ENCODE measurements at regions not wholly inside any gene's neighbourhood (a gene's known extent, or its start where the extent isn't known, plus 50 kb on each side); places are given as distances from the start of the nearest gene placed in this dataset.

GRCh38 chr18:40577239-40577980 lies 1377.6 kb upstream of the PIK3C3 start:
- H3F3A ChIP-seq (ENCODE audit: insufficient read depth, low read length), result no peaks in the 10 kb centered on the region
- H3K4me2 ChIP-seq (ENCODE audit: low read length), result no peak overlapping the region
- no peak overlapping the region for H2AFZ ChIP-seq (ENCODE audit: low read length)
- no peaks in the 10 kb centered on the region for H4K20me1 ChIP-seq (ENCODE audit: insufficient read depth, low read length)
- no peaks in the 10 kb centered on the region for H3K9me3 ChIP-seq (ENCODE audit: low read length)
- no peak overlapping the region for H3K9ac ChIP-seq (ENCODE audit: low read length)
- no peak for TF ChIP-seq EZH2 (IDR thresholded peaks at IDR 0.05; ENCODE audit: borderline replicate concordance, low read length)
- TF ChIP-seq, protein P1, sequence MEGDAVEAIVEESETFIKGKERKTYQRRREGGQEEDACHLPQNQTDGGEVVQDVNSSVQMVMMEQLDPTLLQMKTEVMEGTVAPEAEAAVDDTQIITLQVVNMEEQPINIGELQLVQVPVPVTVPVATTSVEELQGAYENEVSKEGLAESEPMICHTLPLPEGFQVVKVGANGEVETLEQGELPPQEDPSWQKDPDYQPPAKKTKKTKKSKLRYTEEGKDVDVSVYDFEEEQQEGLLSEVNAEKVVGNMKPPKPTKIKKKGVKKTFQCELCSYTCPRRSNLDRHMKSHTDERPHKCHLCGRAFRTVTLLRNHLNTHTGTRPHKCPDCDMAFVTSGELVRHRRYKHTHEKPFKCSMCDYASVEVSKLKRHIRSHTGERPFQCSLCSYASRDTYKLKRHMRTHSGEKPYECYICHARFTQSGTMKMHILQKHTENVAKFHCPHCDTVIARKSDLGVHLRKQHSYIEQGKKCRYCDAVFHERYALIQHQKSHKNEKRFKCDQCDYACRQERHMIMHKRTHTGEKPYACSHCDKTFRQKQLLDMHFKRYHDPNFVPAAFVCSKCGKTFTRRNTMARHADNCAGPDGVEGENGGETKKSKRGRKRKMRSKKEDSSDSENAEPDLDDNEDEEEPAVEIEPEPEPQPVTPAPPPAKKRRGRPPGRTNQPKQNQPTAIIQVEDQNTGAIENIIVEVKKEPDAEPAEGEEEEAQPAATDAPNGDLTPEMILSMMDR (IDR thresholded peaks at IDR 0.05; ENCODE audit: low read length), result no peak
- no peak overlapping the region for H3K27ac ChIP-seq (ENCODE audit: low read depth, low read length, poor library complexity, severe bottlenecking)
- no peak overlapping the region for H3K4me3 ChIP-seq (ENCODE audit: low read depth, low read length, poor library complexity, severe bottlenecking)
- no peaks in the 10 kb centered on the region for H3K36me3 ChIP-seq (ENCODE audit: insufficient read depth, low read length)
- H3K79me2 ChIP-seq (ENCODE audit: insufficient read depth, low read length), result no peaks in the 10 kb centered on the region
- no peaks in the 10 kb centered on the region for H3K9me2 ChIP-seq (ENCODE audit: low read depth, low read length)
- H3K27me3 ChIP-seq (ENCODE audit: insufficient read depth, low read length), result no peaks in the 10 kb centered on the region
- H3K4me1 ChIP-seq (ENCODE audit: insufficient read depth, low read length, severe bottlenecking), result no peaks in the 10 kb centered on the region

GRCh38 chr18:40576507-40577115 lies 1378.4 kb upstream of the PIK3C3 start:
- Histone ChIP-seq H3F3A (ENCODE audit: insufficient read depth, low read length) (no peaks in the 10 kb centered on the region), H3K27ac (ENCODE audit: low read depth, low read length, poor library complexity, severe bottlenecking) (no peak overlapping the region), H3K79me2 (ENCODE audit: insufficient read depth, low read length) (no peaks in the 10 kb centered on the region), H3K4me2 (ENCODE audit: low read length) (no peak overlapping the region), H3K4me1 (ENCODE audit: insufficient read depth, low read length, severe bottlenecking) (no peaks in the 10 kb centered on the region), H3K9me3 (ENCODE audit: low read length) (no peaks in the 10 kb centered on the region), H3K36me3 (ENCODE audit: insufficient read depth, low read length) (no peaks in the 10 kb centered on the region), H3K4me3 (ENCODE audit: low read depth, low read length, poor library complexity, severe bottlenecking) (no peak overlapping the region), H4K20me1 (ENCODE audit: insufficient read depth, low read length) (no peaks in the 10 kb centered on the region), H3K27me3 (ENCODE audit: insufficient read depth, low read length) (no peaks in the 10 kb centered on the region), H3K9me2 (ENCODE audit: low read depth, low read length) (no peaks in the 10 kb centered on the region), H2AFZ (ENCODE audit: low read length) (no peak overlapping the region), H3K9ac (ENCODE audit: low read length) (no peak overlapping the region)
- TF ChIP-seq, protein P1 (IDR thresholded peaks at IDR 0.05; ENCODE audit: low read length), result no peak
- no peak for TF ChIP-seq EZH2 (IDR thresholded peaks at IDR 0.05; ENCODE audit: borderline replicate concordance, low read length)

GRCh38 chr18:40570615-40571014 lies 1384.4 kb upstream of the PIK3C3 start:
- H3K4me2 ChIP-seq (ENCODE audit: low read length), result no peak overlapping the region
- no peaks in the 10 kb centered on the region for H3K27me3 ChIP-seq (ENCODE audit: insufficient read depth, low read length)
- TF ChIP-seq, protein P1 (IDR thresholded peaks at IDR 0.05; ENCODE audit: low read length), result no peak
- TF ChIP-seq EZH2 (IDR thresholded peaks at IDR 0.05; ENCODE audit: borderline replicate concordance, low read length), result no peak
- no peaks in the 10 kb centered on the region for H3K9me3 ChIP-seq (ENCODE audit: low read length)
- H4K20me1 ChIP-seq (ENCODE audit: insufficient read depth, low read length), result no peaks in the 10 kb centered on the region
- no peak overlapping the region for H3K4me3 ChIP-seq (ENCODE audit: low read depth, low read length, poor library complexity, severe bottlenecking)
- H3K79me2 ChIP-seq (ENCODE audit: insufficient read depth, low read length), result no peaks in the 10 kb centered on the region
- H3K4me1 ChIP-seq (ENCODE audit: insufficient read depth, low read length, severe bottlenecking), result no peaks in the 10 kb centered on the region
- no peaks in the 10 kb centered on the region for H3K9me2 ChIP-seq (ENCODE audit: low read depth, low read length)
- H3K36me3 ChIP-seq (ENCODE audit: insufficient read depth, low read length), result no peaks in the 10 kb centered on the region
- no peak overlapping the region for H3K9ac ChIP-seq (ENCODE audit: low read length)
- H2AFZ ChIP-seq (ENCODE audit: low read length), result no peak overlapping the region
- H3F3A ChIP-seq (ENCODE audit: insufficient read depth, low read length), result no peaks in the 10 kb centered on the region
- no peak overlapping the region for H3K27ac ChIP-seq (ENCODE audit: low read depth, low read length, poor library complexity, severe bottlenecking)
